OCI-LY7 (cell line): ENCODE measurements at regions not wholly inside any gene's neighbourhood (a gene's known extent, or its start where the extent isn't known, plus 50 kb on each side); places are given as distances from the start of the nearest gene placed in this dataset.

Experiments
- BruUV-seq: library from RNA; stranded (reverse); fragments of 400-500 nt; replicated peaks from 2 replicates; lab custom pipeline; 2021; lab: Mats Ljungman, UMichigan
- CTCF ChIA-PET: fragments of 300-600 bp; sonication (Branson Sonifier 250); formaldehyde crosslinking; loops from one replicate; lab custom pipeline; 2022; ENCODE audit warnings: antibody characterized with exemption; ENCODE audit not compliant: unreplicated experiment; lab: Charles Lee
- POLR2A ChIA-PET: fragments of 300-600 bp; sonication (Branson Sonifier 250); formaldehyde crosslinking; loops from one replicate; lab custom pipeline; 2022; ENCODE audit warnings: antibody characterized with exemption; lab: Charles Lee
- DNase-seq: peaks from one replicate; pipeline ENCODE4 v3.0.0-alpha.2; 2015; ENCODE audit warnings: low spot score
- H2AFZ ChIP-seq: fragments of 200-600 bp; sonication (generic), shearing (Covaris generic); 2 replicates; pipeline ENCODE4 v1.6.1; 2014; ENCODE audit warnings: mild to moderate bottlenecking, antibody characterized with exemption, low read length, moderate library complexity
- H3K27ac ChIP-seq: fragments of 200-600 bp; sonication (generic); 2 replicates; pipeline ENCODE4 v1.5.1; 2014; ENCODE audit warnings: mixed run types, low read depth, mild to moderate bottlenecking, moderate library complexity, low read length, inconsistent platforms; ENCODE audit not compliant: poor library complexity, severe bottlenecking
- H3K36me3 ChIP-seq: fragments of 200-600 bp; sonication (generic); 2 replicates; pipeline ENCODE4 v1.6.1; 2014; ENCODE audit warnings: mild to moderate bottlenecking, antibody characterized with exemption, low read length, moderate library complexity, mixed read lengths; ENCODE audit not compliant: insufficient read depth
- H3K4me1 ChIP-seq: fragments of 200-600 bp; sonication (generic); 2 replicates; pipeline ENCODE4 v1.5.1; 2014; ENCODE audit warnings: mild to moderate bottlenecking, low read length; ENCODE audit not compliant: insufficient read depth, poor library complexity, severe bottlenecking
- H3K4me2 ChIP-seq: fragments of 200-600 bp; sonication (generic); 2 replicates; pipeline ENCODE4 v1.6.1; 2014; ENCODE audit warnings: mild to moderate bottlenecking, low read length
- H3K4me3 ChIP-seq: fragments of 200-600 bp; sonication (generic); 2 replicates; pipeline ENCODE4 v1.5.1; 2014; ENCODE audit warnings: mild to moderate bottlenecking, low read depth, low read length; ENCODE audit not compliant: poor library complexity, severe bottlenecking
- H3K79me2 ChIP-seq: fragments of 200-600 bp; sonication (generic); 2 replicates; pipeline ENCODE4 v1.6.1; 2016; ENCODE audit warnings: low read depth, mild to moderate bottlenecking, low read length, moderate library complexity, mixed read lengths; ENCODE audit not compliant: insufficient read depth
- H3K9me2 ChIP-seq: fragments of 200-600 bp; sonication (generic); 2 replicates; pipeline ENCODE4 v1.6.1; 2016; ENCODE audit warnings: mild to moderate bottlenecking, low read length, mixed read lengths; ENCODE audit not compliant: insufficient read depth
- H3K9me3 ChIP-seq: fragments of 200-600 bp; sonication (generic); 2 replicates; pipeline ENCODE4 v1.6.1; 2014; ENCODE audit warnings: mild to moderate bottlenecking, mixed run types, low read length, mixed read lengths
- H4K20me1 ChIP-seq: fragments of 200-600 bp; sonication (generic); 2 replicates; pipeline ENCODE4 v1.6.1; 2014; ENCODE audit warnings: mild to moderate bottlenecking, antibody characterized with exemption, low read length, moderate library complexity, mixed read lengths; ENCODE audit not compliant: insufficient read depth
- CTCF ChIP-seq: fragments of 200-600 bp; sonication (generic); conservative IDR thresholded peaks from 2 replicates; pipeline ENCODE4 v1.5.1; 2014; ENCODE audit warnings: mild to moderate bottlenecking, antibody characterized with exemption, low read length, moderate library complexity, mixed read lengths
- EZH2phosphoT487 ChIP-seq: fragments of 200-600 bp; sonication (generic); IDR thresholded peaks from 2 replicates; pipeline ENCODE4 v1.6.1; 2018; ENCODE audit warnings: low read depth, borderline replicate concordance, mild to moderate bottlenecking, mixed run types, antibody characterized with exemption, low read length, moderate library complexity, mixed read lengths
- intact Hi-C: fragments of 100-400 bp; cut with micrococcal nuclease; formaldehyde crosslinking; loops from one replicate; pipeline ENCODE4 v1.10.0; 2022; ENCODE audit not compliant: unreplicated experiment

GRCh38 chr4:13980317-13981310 is 353.1 kb upstream of the BOD1L1 start:
- Histone ChIP-seq H3K36me3 (no peaks in the 10 kb centered on the region), H4K20me1 (no peaks in the 10 kb centered on the region), H2AFZ (no peak overlapping the region), H3K4me2 (no peak overlapping the region), H3K27ac (no peak overlapping the region), H3K4me3 (no peak overlapping the region), H3K4me1 (no peaks in the 10 kb centered on the region), H3K79me2 (no peaks in the 10 kb centered on the region), H3K9me3 (no peaks in the 10 kb centered on the region), H3K9me2 (no peaks in the 10 kb centered on the region)
- no TSS peak for BruUV-seq
- no peak for TF ChIP-seq CTCF
- TF ChIP-seq EZH2phosphoT487: no peak
- CTCF ChIA-PET: no interaction called here
- DNase-seq: no peak
- intact Hi-C loops: no loop called here
- POLR2A ChIA-PET: no interaction called here

- no peaks in the 10 kb centered on the region for H3K79me2 ChIP-seq
- H3K36me3 ChIP-seq: no peaks in the 10 kb centered on the region
- no peaks in the 10 kb centered on the region for H4K20me1 ChIP-seq
- H3K4me1 ChIP-seq: no peaks in the 10 kb centered on the region
- CTCF ChIA-PET: no interaction called here
- no peak overlapping the region for H3K27ac ChIP-seq
- no peak for DNase-seq
- no peak overlapping the region for H3K4me3 ChIP-seq
- no TSS peak for BruUV-seq
- H3K9me3 ChIP-seq: no peaks in the 10 kb centered on the region
- POLR2A ChIA-PET: no interaction called here
- no peak overlapping the region for H3K4me2 ChIP-seq
- intact Hi-C loops: no loop called here
- no peaks in the 10 kb centered on the region for H3K9me2 ChIP-seq
- TF ChIP-seq CTCF: no peak
- no peak for TF ChIP-seq EZH2phosphoT487
- no peak overlapping the region for H2AFZ ChIP-seq
These were observed 354.0 kb upstream of the BOD1L1 start for GRCh38 chr4:13981499-13981898.

- ChIA-PET POLR2A (no interaction called here), CTCF (no interaction called here)
- Histone ChIP-seq H3K4me2 (no peak overlapping the region), H3K4me1 (no peaks in the 10 kb centered on the region), H3K4me3 (no peak overlapping the region), H4K20me1 (no peaks in the 10 kb centered on the region), H2AFZ (no peak overlapping the region), H3K9me3 (no peaks in the 10 kb centered on the region), H3K36me3 (no peaks in the 10 kb centered on the region), H3K27ac (no peak overlapping the region), H3K79me2 (no peaks in the 10 kb centered on the region), H3K9me2 (no peaks in the 10 kb centered on the region)
- DNase-seq: no peak
- no peak for TF ChIP-seq EZH2phosphoT487
- intact Hi-C loops: loop anchor here (1.0 kb wide), 1 partner anchor 14 kb away; no protein-coding TSS in a partner anchor
- no TSS peak for BruUV-seq
These were observed 354.5 kb upstream of the BOD1L1 start for GRCh38 chr4:13982010-13982409.
